GM12865 (cell line): ENCODE measurements at regions not wholly inside any gene's neighbourhood (a gene's known extent, or its start where the extent isn't known, plus 50 kb on each side); places are given as distances from the start of the nearest gene placed in this dataset.

Source experiments
- DNase-seq: peaks from one replicate; pipeline ENCODE4 v3.0.0; 2010; ENCODE audit warnings: low read depth
- H3K4me3 ChIP-seq: 2 replicates; pipeline ENCODE4 v1.5.1; 2011; ENCODE audit warnings: mild to moderate bottlenecking, low read depth, low read length, control low read depth
- CTCF ChIP-seq: IDR thresholded peaks from 2 replicates; pipeline ENCODE4 v1.5.1; 2011; ENCODE audit warnings: low read length, control low read depth, low read depth, inconsistent platforms; ENCODE audit not compliant: insufficient read depth; ENCODE audit errors: missing control alignments

DNA sequence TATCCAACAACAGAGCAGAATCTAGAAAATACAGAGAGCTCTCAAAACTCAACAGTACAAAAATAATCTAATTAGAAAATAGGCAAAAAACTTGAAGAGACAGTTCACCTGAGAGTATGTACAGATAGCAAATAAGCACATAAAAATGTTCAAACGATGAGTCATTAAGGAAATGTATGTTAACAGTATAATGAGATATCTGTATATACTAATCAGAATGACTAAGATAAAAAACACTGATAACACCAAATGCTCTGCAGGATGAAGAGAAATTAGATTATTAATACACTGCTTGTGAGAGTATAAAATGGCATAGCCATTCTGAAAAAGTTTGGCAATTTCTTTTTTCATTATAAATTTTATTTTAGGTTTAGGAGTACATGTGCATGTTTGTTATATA lies 1307.6 kb upstream of the GOT2 start:
- H3K4me3 ChIP-seq, result no peak overlapping the region
- DNase-seq, result no peak
- TF ChIP-seq CTCF, result no peak

GRCh38 chr16:60031740-60032139 lies 1297.6 kb upstream of the GOT2 start:
- TF ChIP-seq CTCF, result no peak
- no peak overlapping the region for H3K4me3 ChIP-seq
- DNase-seq, result no peak

DNA sequence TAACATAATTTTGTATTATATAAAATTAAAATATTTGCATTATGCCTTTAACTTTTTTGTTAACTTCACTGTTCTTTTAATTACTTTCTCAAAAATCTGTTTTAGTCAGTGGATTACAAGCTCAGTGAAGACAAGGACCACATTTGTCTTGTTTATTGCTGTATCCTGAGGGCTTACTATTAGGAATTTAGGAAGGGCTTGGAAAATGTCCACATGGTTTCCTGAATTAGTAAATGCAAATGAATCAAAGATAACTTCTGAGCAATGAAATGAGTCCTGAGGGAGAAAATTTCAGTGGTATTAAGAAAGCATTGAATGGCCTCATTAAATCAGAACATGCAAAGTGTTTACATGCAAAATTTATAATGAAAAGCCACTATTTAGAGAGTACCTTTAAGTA lies 1293.2 kb upstream of the GOT2 start:
- no peak for TF ChIP-seq CTCF
- no peak for DNase-seq
- no peak overlapping the region for H3K4me3 ChIP-seq

- H3K4me3 ChIP-seq, result no peak overlapping the region
- DNase-seq, result no peak
- no peak for TF ChIP-seq CTCF
Observed at GRCh38 chr16:60013076-60013475, 1279.0 kb upstream of the GOT2 start.

DNA sequence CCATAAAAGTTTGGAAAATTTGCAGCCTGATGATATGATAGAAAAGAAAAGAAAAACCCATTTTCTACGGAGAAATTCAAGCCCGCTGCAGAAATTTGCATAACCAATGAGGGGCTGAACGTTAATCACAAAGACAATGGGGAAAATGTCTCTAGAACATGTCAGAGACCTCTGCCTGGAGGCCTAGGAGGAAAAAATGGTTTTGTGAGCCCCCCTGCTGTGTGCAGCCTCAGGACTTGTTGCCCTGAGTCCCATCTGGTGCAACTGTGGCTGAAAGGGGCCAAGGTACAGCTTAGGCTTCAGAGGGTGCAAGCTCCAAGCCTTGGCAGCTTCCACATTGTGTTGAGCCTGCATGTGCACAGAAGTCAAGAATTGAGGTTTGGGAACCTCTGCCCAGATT lies 1267.4 kb upstream of the GOT2 start:
- no peak for DNase-seq
- TF ChIP-seq CTCF, result no peak
- no peak overlapping the region for H3K4me3 ChIP-seq

- no peak for DNase-seq
- TF ChIP-seq CTCF, result no peak
- no peak overlapping the region for H3K4me3 ChIP-seq
Observed at GRCh38 chr16:59997706-59998105, 1263.6 kb upstream of the GOT2 start.

DNA sequence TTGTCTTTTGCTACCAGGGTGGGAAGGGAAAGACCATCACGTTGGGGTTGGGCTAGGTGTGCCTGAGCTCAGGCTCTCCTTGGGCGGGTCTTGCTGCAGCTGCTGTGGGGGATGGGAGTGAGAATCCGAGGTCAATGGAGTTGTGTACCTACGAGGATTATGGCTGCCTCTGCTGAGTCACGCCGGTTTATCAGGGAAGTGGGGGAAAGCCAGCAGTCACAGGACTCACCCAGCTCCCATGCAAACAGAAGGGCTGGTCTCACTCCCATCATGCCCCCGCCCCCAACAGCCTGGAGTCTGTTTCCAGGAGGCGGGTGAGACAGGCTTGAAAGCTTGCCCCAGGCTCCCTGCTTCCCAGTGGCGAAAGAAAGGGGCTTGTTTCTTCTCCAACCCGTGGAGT lies 1259.0 kb upstream of the GOT2 start:
- H3K4me3 ChIP-seq, result no peak overlapping the region
- DNase-seq, result no peak

More for the DNA sequence above, 1259.0 kb upstream of the GOT2 start:
- no peak for TF ChIP-seq CTCF
